HG03066 (cell line): ENCODE measurements at regions not wholly inside any gene's neighbourhood (a gene's known extent, or its start where the extent isn't known, plus 50 kb on each side); places are given as distances from the start of the nearest gene placed in this dataset.
"Not testable (repeated sequence)": the region's sequence is repeated elsewhere in the genome, so short reads cannot be mapped to it uniquely, and the experiment has no call there.

Experiments
- ATAC-seq: cut with Tn5 transposase; IDR thresholded peaks from one replicate; pipeline ENCODE4 v1.9.1; 2021; ENCODE audit warnings: low read depth; ENCODE audit not compliant: unreplicated experiment

DNA sequence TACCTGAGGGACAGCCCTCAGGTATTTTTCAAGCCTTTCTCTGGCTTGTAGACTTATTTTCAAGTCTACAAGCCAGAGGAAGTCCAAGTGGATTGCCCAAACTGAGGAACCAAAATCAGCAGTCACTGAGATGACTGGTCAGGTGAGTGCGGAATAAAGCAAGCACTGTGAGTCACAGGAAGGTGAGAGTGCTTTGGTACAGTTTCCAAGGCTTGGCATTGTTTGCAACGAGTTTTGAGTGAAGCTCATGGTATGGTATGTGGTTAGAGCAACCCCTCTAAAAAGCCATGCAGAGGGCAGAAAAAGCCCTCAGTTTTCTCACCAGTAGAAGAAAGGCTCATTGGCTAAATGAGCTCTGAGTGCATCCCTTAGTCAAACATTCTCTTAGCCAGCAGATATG, 112.8 kb upstream of the EOLA2 start:
- ATAC-seq = no peak

DNA sequence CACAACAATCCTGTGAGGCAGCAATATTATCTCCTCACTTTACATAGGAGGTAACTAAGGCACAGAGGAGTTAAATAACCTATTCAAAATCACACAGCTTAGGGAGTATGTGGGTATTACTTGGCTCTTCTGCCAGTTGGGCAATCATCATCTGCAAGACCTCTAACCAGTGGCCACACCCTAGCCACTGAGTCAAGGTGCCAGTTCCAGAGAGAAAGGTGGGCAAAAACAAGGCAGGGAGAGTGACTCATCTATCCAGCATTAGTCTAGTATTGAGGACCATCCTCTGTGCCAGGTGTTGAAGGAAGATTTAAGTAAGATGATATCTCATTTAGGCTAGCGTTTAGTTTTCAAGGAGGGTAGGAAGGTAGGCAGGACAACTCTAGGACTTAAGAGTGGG, 113.9 kb upstream of the EOLA2 start:
- ATAC-seq = no peak

DNA sequence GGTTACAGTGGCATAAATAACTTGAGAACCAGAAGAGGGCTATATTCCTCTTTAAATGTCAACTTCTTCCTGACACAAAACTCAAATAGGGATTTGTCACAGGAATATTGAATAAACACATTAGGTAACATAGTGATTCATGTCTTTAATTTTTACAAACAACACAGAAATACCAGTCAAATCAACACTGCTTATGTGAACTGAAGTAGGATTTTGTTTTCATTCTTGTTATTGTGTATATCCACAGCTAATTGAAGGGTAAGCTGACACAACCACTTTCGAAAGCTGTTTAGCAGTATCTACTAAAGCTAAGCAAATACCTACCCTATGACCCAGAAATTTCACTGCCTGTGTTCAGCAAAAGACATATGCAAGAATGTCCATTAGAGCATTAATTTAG, 120.4 kb upstream of the EOLA2 start:
- ATAC-seq = no peak

DNA sequence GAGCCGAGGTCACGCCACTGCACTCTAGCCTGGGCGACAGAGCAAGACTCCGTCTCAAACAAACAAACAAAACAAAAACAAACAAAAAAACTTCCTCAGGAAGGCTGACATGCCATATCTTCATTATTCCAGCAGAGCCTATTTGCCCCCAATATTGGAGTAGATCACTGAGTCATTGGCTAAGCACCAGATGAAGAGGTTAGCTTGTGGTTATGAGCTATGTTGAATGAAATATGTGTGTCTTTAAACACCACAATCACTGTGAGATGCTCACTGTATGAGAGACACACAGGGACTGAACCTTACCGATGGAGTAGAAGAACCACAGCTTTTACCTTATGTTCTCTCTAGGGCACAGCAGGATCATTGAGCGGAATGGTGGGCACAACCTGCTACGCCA, 122.1 kb upstream of the EOLA2 start:
- no peak for ATAC-seq

DNA sequence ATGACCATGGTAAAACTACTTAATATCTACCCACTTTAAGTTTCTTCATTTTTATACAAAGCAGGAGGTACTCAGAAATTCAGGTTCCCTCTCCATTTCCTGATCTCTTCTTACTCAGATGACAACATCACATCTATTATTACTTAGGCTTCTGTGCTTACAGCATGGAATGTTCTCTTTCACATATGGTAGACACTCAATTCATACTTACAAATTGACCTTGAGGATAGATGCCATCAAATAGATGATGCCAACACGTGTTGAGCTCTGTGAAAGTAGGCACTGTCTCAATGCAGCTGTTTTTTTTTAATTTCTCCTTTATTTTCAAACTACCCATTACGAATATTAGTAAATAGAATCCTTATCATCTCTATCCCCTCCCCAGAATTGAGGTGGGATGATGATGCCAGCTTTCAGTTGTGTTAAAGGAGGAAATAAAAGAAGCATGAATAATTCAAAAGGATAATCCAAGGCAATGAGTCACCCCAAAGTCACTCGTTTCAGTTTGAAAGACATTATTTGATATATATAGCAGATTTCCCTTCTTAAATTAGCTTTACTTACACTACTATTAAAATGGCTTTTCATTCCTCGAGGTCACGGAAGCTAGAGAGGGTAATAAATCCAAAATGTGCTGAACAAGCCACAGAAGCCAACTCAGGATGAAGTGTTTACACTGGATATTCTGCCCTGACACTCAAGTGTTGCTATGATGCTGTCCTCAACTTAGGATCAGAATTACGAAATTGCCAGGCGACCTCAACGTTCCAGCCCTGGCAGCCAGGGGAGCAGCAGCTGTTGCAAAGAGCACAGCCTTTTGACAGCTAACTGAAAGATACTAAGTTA, 124.2 kb upstream of the EOLA2 start:
- no peak for ATAC-seq

DNA sequence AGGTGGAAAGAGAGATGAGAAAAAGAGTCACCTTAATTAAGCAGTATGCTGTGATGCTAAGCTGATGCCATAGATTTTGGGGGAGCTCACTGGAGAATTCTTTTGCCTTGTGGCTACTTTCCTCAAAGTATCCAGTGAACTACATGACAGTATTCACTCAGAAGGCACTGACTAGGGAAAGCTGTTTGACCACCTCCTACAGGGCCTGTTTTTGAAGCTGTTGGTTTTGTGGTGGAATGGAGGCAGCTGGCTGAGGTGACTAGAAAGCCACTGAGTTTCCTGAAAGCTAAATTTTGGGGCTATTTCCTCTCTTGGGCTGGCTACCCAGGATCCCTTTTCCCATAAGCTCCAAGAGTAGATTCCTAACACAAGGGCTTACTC, 124.8 kb upstream of the EOLA2 start:
- ATAC-seq = no peak

DNA sequence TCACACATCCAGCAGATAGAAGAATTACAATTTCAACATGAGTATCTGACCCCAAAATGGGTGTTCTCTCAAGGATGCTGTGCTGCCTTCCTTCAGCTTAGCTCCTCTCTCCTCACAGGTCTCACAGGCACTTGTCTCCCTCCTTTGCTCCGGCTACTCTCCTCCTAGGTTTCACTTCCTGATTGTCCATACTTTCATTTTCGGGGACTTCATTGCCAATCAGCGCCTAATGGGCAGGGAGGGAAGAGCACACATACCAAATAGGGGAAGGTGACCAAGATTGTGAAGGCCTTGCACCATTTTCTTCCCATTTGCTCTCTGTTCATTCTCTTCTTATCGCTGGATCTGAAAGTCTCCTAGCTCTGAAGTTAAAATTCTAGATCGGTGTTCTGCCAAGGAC, 125.4 kb upstream of the EOLA2 start:
- no peak for ATAC-seq

DNA sequence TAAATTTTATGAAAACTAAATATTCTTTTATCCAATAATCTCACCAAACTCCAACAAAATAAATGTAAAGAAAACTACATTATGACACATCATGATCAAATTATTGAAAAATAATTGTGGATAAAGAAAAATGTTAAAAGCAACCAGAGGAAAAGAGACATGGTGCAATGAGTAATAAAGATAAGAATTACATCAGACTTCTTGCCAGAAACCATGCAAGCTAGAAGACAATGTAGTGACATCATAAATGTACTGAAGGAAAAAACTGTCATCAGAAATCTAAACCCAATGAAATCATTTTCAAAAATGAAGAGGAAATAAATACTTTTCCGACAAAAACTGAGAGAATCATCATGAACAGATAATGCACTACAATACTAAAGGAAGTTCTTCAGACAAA, 135.9 kb upstream of the EOLA2 start:
- no peak for ATAC-seq

DNA sequence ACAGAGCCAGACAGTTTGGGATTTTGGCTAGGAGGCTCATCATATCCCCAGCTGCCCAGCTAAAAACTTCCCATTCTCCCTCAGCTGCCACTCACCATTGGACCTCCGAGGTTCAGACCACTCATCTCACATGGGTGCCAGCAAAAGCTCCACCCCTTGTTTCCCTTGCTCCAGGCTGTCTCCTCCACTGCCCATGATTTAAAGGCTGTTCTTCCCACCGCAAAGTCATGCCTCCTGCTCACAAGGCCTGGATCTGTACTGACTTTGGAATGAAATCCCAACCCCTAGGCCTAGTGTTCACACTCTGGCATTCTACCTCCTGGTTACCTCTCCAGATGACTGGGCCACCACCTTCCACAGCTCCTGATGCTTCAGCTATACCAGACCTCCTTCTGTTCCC, 142.2 kb upstream of the EOLA2 start:
- no peak for ATAC-seq

DNA sequence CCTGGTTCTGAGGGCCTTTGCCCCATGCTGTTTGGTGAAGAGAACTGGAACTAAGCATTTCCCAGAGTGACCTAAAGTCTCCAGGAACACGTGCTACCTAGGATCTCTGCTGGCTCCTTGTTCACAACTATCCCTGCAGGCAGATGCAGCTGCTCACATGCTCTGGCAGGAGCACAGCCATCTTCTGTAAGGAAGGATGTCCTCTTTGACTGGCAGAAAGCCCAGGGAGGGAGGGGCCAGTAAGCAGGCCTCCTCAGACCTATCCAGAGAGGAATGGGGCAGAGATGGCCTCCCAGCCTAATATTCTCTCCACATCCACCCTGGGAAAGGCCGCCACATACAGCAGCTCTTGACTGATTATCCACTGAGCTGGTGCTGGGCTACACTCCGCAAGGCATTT, 142.8 kb upstream of the EOLA2 start:
- no peak for ATAC-seq

DNA sequence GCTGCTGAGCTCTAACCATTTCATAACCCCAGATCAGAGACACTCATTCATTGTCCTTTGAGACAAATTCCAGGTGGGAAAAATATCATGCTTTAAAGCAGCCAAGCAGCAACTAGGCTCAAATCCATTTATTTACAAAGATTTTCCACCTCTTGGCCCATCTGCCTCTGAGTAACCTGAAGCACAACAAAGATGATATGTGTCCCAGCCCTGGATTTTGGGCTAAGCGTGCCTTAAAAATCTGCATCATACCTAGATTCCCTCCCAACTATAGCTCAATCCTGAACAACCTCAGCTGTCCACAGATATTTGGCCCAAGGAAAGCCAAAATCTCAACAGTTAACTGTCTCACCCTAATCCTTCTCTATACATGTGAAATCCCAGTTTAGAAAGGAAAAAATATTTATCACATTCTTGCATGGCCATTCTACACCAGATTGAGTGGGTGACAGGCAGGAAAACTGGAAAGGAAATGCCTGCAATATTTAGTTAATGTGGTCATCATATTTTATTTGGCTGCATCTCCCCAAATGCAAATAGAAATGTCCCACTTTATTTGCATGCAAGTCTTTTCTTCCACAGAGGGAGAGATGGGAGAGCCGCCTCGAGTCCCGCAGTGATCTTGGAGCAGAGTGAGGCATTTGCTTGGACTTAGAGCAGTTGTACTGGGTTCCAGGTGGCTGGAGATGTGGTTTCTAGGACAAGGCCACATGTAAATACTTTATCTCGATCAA, 146.4 kb upstream of the EOLA2 start:
- ATAC-seq = no peak

DNA sequence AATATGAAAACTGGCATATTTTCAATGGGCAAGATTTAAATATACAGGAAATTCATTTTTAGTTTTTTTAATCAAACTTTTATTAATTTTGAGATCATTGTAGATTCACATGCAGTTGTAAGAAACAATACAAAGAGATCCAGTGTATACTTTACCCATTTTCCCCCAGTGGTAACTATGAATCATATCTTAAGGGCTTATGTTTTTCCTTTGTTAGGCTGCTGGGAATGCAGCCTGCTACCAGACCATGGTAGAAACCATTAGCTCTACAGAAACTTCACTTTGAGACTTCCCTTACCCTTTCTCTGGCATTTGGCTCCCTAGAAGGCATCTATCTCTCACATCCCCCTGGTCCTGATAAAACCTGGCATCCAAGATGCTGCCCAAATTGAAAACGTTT, 147.6 kb upstream of the EOLA2 start:
- no peak for ATAC-seq

DNA sequence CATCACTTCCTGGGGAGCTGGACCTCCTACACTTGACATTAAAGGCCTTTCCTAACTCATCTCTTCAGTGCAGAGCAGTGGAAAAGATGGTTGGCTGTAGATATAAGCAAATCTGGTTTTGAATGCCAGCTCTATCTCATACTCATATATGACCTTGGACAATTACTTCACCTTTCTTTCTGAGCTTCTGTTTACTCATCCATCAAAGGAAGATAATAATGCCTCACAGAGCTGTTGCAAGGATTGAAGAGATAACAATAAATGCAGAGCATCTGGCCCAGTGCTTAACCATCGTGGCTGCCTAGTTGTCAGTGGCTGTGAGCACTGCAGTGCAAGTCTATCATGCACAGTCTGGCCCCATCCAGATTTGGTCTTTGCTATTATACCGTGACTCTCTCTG, 148.1 kb upstream of the EOLA2 start:
- no peak for ATAC-seq

DNA sequence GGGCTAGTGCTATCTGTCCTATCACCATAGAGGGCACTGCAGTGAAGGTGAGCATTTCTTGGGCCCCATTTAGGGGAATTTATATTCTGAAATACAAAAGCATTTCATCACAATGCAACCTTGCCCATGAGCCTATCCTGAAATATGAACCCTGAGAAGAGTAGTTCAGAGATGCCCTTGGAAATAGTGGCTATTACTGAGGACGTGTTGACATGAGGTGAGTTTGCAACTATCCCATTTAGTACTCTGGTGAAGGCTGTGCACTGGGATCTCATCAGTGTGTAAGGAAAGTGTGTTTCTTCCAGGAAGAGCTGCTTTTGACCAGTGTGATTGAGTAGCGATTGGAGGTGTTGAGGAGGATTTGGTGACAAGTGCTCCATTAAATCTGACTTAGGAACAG, 149.3 kb upstream of the EOLA2 start:
- no peak for ATAC-seq

DNA sequence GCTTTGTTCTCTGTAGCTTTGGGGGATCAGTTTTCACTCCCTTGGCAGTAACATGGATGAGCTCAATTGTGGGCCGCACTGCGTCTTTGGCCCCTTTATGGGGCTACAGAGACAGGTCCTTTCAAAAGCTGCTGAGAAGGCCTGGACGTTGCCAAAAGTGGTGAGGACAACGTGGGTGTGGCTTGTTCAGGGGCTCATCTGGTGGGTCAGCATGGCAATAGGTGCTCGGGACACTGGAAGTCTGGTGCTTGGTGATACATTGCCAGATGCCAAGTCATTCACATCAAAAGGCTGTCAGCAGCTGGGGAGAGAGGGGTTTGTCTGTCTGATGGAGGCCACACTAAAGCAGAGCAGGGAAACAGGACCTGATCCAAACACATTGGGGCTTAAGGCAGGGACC, 149.8 kb upstream of the EOLA2 start:
- ATAC-seq = no peak

DNA sequence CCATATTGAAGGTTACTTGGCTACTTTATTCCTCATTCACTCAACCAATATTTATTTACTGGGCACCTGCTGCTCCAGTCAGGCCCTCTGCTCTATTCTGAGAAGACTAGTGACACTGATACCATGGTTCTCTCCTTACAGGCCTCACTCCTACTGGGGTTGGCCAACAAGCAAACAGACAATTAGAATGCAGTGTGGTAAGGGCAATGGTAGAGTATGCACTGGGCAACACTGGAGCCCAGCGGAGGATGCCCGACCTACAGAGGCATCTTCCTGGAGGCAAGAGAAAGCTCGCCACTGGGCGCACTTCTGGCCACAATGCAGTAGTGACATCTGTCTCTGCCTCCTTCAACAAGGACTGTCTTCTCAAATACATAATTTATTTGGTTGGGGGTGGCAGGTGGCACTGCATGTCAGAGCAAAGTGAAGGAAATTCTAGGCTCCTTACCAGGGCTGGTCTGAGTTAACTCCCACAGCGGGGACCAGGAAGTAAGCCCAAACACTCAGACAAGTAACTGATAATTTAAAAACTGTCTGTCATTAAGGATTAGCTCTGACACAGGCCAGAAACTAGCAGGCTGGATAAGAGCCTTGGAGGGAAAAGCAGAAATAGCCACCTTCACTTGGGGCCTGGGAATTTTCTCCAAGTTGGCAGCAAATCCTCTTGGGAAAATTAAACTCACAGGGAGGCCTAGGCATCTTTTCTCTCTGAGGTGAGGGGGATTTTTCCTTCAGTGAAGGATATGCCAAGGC, 150.7 kb upstream of the EOLA2 start:
- ATAC-seq = no peak

DNA sequence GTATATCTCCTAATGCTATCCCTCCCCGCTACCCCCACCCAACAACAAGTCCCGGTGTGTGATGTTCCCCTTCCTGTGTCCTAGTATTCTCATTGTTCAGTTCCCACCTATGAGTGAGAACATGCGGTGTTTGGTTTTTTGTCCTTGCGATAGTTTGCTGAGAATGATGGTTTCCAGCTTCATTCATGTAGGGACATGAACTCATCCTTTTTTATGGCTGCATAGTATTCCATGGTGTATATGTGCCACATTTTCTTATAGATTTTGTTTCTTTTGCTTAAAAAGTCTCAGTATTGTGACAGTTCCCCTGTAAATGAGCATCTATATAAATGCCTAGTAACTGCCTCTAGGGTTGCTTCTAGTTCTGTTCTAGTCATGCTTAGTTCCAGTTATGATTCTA, 153.0 kb upstream of the EOLA2 start:
- not testable (repeated sequence) for ATAC-seq

DNA sequence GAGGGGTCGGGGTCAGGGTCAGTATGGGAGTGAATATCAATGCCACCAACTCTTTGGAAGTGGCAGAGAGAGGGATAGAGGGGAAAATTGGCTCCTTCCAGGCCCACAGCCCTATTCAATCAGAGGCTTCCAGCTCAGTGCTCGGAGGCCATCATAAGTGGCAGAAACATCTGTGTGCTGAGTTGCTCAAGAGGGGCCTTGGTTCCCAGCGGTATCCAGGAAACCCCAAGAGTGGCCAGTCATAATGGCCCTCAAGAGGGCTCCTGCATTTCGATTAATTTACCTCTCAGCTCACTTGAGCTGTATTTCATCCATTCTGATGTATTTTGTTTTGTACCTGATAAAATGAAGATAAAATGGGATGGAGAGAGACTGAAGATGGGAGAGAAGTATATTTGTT, 154.3 kb upstream of the EOLA2 start:
- no peak for ATAC-seq

DNA sequence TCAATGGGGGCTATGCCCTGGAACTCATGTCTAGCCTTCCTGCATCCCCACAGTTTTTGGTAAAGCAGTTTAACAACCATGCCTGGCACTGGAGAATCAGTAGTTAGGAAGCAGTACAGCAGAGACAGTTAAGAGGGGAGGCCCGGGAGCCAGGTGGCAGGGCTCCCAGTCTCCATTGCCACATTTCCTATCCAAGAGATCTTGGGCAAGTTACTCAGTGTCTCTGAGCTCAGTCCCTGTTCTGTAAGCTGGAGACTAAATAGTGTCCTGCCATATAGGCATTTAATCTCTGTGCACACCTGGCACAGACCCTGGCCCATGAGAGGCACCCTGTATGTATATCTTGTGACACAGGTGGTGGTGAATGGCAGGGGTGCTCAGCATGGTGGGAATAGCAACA, 156.1 kb upstream of the EOLA2 start:
- ATAC-seq = no peak

DNA sequence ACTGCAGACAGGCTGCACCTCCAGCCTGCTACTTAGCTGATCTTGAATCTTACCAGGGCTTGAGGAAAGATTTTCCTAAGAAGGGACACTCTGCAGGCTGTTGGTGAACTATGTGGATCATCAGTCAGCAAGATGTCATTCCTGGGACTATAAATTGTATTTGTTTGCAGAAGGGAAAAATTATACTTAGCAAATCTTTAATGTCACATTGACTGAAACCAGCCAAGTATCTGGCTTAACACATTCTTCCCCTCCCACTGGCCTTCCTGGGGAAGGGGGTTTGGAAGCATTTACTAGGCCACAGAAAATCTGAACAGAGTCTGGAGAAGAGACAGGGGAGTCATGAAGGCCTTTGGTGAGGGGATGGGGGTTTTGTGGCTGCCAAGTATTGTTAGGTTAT, 156.7 kb upstream of the EOLA2 start:
- ATAC-seq = no peak

DNA sequence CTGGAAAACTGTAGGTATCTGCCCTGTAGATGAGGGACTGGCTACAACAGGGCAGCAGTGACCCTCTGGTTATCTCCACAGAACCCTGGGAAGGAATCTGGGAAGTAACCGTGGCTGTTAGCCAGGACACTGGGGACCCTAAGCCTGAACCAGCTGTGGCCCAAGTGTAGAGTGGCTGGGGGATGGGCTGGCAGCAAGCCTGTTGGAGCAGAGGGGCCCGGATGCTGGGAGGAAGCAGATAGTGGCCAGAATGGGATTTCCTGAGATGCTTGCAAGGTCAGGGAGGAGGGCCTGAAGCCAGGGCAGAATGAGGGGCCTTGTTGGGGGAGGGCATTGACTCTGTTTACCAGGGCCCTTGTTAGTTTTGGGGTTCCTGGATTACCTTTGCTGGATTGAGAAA, 161.0 kb upstream of the EOLA2 start:
- no peak for ATAC-seq

DNA sequence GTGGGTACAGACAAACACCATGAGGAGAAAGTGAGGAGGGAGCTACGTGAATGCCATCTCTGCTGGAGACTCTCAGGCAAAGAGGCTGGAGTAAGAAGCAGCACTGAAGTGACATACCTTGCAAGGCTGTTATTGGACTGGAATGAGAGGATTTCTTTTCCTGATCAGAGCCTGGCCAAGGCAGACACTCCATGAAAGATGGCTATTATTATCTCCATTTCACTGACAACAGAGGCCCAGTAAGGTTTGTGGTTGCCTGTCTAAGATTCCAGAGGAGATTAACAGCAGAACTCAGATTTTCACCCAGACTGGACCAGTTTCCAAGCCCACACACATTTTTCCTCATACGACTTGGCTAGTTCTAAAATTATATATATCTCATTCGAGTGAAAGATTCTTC, 162.0 kb upstream of the EOLA2 start:
- ATAC-seq = no peak
